Stimulated activated CD4-positive, alpha-beta T cell treated with anti-CD3 and anti-CD28 coated beads, Interleukin-1b, Interleukin-23, amount 100 ng/mL, for 48 hours (primary cell): ENCODE measurements at regions not wholly inside any gene's neighbourhood (a gene's known extent, or its start where the extent isn't known, plus 50 kb on each side); places are given as distances from the start of the nearest gene placed in this dataset.

ENCODE experiments used
- DNase-seq: peaks from one replicate; pipeline ENCODE4 v3.0.0-alpha.2; 2020

GRCh38 chr3:18666655-18667054 lies 241.5 kb upstream of the SATB1 start:
- no peak for DNase-seq

- DNase-seq: no peak
These were observed 234.9 kb upstream of the SATB1 start for GRCh38 chr3:18660059-18660458.

- peak; percentile 35 for DNase-seq
These were observed 233.0 kb upstream of the SATB1 start for GRCh38 chr3:18657858-18658820.

- no peak for DNase-seq
These were observed 231.7 kb upstream of the SATB1 start for GRCh38 chr3:18656866-18657265.

- no peak for DNase-seq
These were observed 231.3 kb upstream of the SATB1 start for GRCh38 chr3:18656410-18656809.

- no peak for DNase-seq
These were observed 230.7 kb upstream of the SATB1 start for GRCh38 chr3:18655827-18656226.

- DNase-seq: no peak
These were observed 227.6 kb upstream of the SATB1 start for GRCh38 chr3:18652781-18653180.

GRCh38 chr3:18650731-18651130 lies 225.6 kb upstream of the SATB1 start:
- DNase-seq: no peak

GRCh38 chr3:18649666-18650363 lies 224.7 kb upstream of the SATB1 start:
- DNase-seq: peak; percentile 79

GRCh38 chr3:18648868-18649462 lies 223.8 kb upstream of the SATB1 start:
- peak; percentile 5 for DNase-seq

- DNase-seq: no peak
These were observed 223.0 kb upstream of the SATB1 start for GRCh38 chr3:18648159-18648558.

- peak; percentile 76 for DNase-seq
These were observed 220.5 kb upstream of the SATB1 start for GRCh38 chr3:18645619-18646018.

- DNase-seq: peak; percentile 7
These were observed 218.1 kb upstream of the SATB1 start for GRCh38 chr3:18643281-18643680.

GRCh38 chr3:18641916-18642315 lies 216.8 kb upstream of the SATB1 start:
- no peak for DNase-seq

GRCh38 chr3:18635215-18635614 lies 210.1 kb upstream of the SATB1 start:
- DNase-seq: no peak

- no peak for DNase-seq
These were observed 209.3 kb upstream of the SATB1 start for GRCh38 chr3:18634461-18634860.

- no peak for DNase-seq
These were observed 207.9 kb upstream of the SATB1 start for GRCh38 chr3:18633002-18633401.

GRCh38 chr3:18630295-18630694 lies 205.2 kb upstream of the SATB1 start:
- DNase-seq: no peak

- DNase-seq: no peak
These were observed 199.9 kb upstream of the SATB1 start for GRCh38 chr3:18625085-18625484.

- DNase-seq: no peak
These were observed 198.1 kb upstream of the SATB1 start for GRCh38 chr3:18623220-18623619.

- no peak for DNase-seq
These were observed 193.6 kb upstream of the SATB1 start for GRCh38 chr3:18618723-18619122.

- no peak for DNase-seq
These were observed 186.9 kb upstream of the SATB1 start for GRCh38 chr3:18611991-18612390.

GRCh38 chr3:18609187-18609586 lies 184.0 kb upstream of the SATB1 start:
- no peak for DNase-seq

- no peak for DNase-seq
These were observed 172.8 kb upstream of the SATB1 start for GRCh38 chr3:18597919-18598318.
